ENCODE measurements at regions not wholly inside any gene's neighbourhood (a gene's known extent, or its start where the extent isn't known, plus 50 kb on each side); places are given as distances from the start of the nearest gene placed in this dataset.
A peak's percentile ranks its signal among the peaks of the same experiment; 100 is the strongest.

GRCh38 chr11:115775846-115776245, 271.6 kb upstream of the CADM1 start:
- DNase-seq (ENCODE audit: low spot score): no peak

GRCh38 chr11:115774756-115775155, 270.5 kb upstream of the CADM1 start:
- no peak for DNase-seq (ENCODE audit: low spot score)

- no peak for DNase-seq (ENCODE audit: low spot score)
These were observed 265.7 kb upstream of the CADM1 start for GRCh38 chr11:115769891-115770290.

- DNase-seq (ENCODE audit: low spot score): no peak
These were observed 263.7 kb upstream of the CADM1 start for GRCh38 chr11:115767883-115768282.

GRCh38 chr11:115767047-115767802, 263.0 kb upstream of the CADM1 start:
- no peak for DNase-seq (ENCODE audit: low spot score)

GRCh38 chr11:115766561-115766960, 262.3 kb upstream of the CADM1 start:
- no peak for DNase-seq (ENCODE audit: low spot score)

- DNase-seq (ENCODE audit: low spot score): no peak
These were observed 261.6 kb upstream of the CADM1 start for GRCh38 chr11:115765803-115766239.

- DNase-seq (ENCODE audit: low spot score): no peak
These were observed 260.0 kb upstream of the CADM1 start for GRCh38 chr11:115764176-115764575.

GRCh38 chr11:115761817-115762216, 257.6 kb upstream of the CADM1 start:
- DNase-seq (ENCODE audit: low spot score): no peak

- no peak for DNase-seq (ENCODE audit: low spot score)
These were observed 257.1 kb upstream of the CADM1 start for GRCh38 chr11:115761348-115761747.

- DNase-seq (ENCODE audit: low spot score): peak; percentile 63
These were observed 256.5 kb upstream of the CADM1 start for GRCh38 chr11:115760461-115761320.

GRCh38 chr11:115759622-115760460, 255.6 kb upstream of the CADM1 start:
- peak; percentile 69 for DNase-seq (ENCODE audit: low spot score)

GRCh38 chr11:115758011-115758410, 253.8 kb upstream of the CADM1 start:
- no peak for DNase-seq (ENCODE audit: low spot score)

GRCh38 chr11:115751243-115752015, 247.2 kb upstream of the CADM1 start:
- no peak for DNase-seq (ENCODE audit: low spot score)

- DNase-seq (ENCODE audit: low spot score): no peak
These were observed 241.6 kb upstream of the CADM1 start for GRCh38 chr11:115745610-115746512.

GRCh38 chr11:115745066-115745465, 240.9 kb upstream of the CADM1 start:
- no peak for DNase-seq (ENCODE audit: low spot score)

GRCh38 chr11:115743719-115744118, 239.5 kb upstream of the CADM1 start:
- no peak for DNase-seq (ENCODE audit: low spot score)

GRCh38 chr11:115741376-115742107, 237.3 kb upstream of the CADM1 start:
- DNase-seq (ENCODE audit: low spot score): no peak

GRCh38 chr11:115740324-115740723, 236.1 kb upstream of the CADM1 start:
- no peak for DNase-seq (ENCODE audit: low spot score)

- DNase-seq (ENCODE audit: low spot score): no peak
These were observed 235.7 kb upstream of the CADM1 start for GRCh38 chr11:115739878-115740277.
